IMR-90 (cell line): ENCODE measurements at regions not wholly inside any gene's neighbourhood (a gene's known extent, or its start where the extent isn't known, plus 50 kb on each side); places are given as distances from the start of the nearest gene placed in this dataset.

ENCODE experiments used
- ATAC-seq: fragments of 200-7000 bp; cut with Tn5 transposase; 2 replicates; pipeline ENCODE4 v1.9.1; 2020; ENCODE audit warnings: low read depth, mild to moderate bottlenecking, moderate library complexity
- BruUV-seq: library from RNA; stranded (reverse); fragments of 400-500 nt; replicated peaks from 2 replicates; lab custom pipeline; 2021; lab: Mats Ljungman, UMichigan
- CTCF ChIA-PET: fragments of 300-600 bp; formaldehyde crosslinking; extraction: SDS; loops from one replicate; lab custom pipeline; 2021; ENCODE audit warnings: antibody characterized with exemption; lab: Yijun Ruan, JAX
- POLR2A ChIA-PET: fragments of 300-600 bp; sonication (Branson Sonifier 250); formaldehyde crosslinking; loops from one replicate; lab custom pipeline; 2022; ENCODE audit warnings: antibody characterized with exemption; ENCODE audit not compliant: unreplicated experiment; lab: Charles Lee
- DNase-seq: peaks from one replicate; pipeline ENCODE4 v3.0.0; 2013
- H2AFZ ChIP-seq: replicated peaks from 2 replicates; pipeline ENCODE3; 2013; ENCODE audit warnings: low read length, mild to moderate bottlenecking; ENCODE audit not compliant: poor library complexity
- H2AK5ac ChIP-seq: 2 replicates; pipeline ENCODE4 v1.6.1; 2013; ENCODE audit warnings: low read depth, low read length, inconsistent platforms
- H2AK9ac ChIP-seq: replicated peaks from 2 replicates; pipeline ENCODE3; 2013; ENCODE audit warnings: mild to moderate bottlenecking, low read depth, low read length, moderate library complexity; ENCODE audit not compliant: poor library complexity
- H2BK120ac ChIP-seq: 2 replicates; pipeline ENCODE4 v1.6.1; 2013; ENCODE audit warnings: low read depth, low read length, inconsistent platforms
- H2BK15ac ChIP-seq: 3 replicates; pipeline ENCODE4 v1.6.1; 2013; ENCODE audit warnings: low read depth, low read length, inconsistent platforms
- H2BK20ac ChIP-seq: 2 replicates; pipeline ENCODE4 v1.6.1; 2013; ENCODE audit warnings: low read depth, mild to moderate bottlenecking, inconsistent platforms, low read length, moderate library complexity
- H2BK5ac ChIP-seq: 2 replicates; pipeline ENCODE4 v1.6.1; 2013; ENCODE audit warnings: mild to moderate bottlenecking, low read depth, low read length, inconsistent platforms; ENCODE audit not compliant: poor library complexity, severe bottlenecking
- H3K14ac ChIP-seq: replicated peaks from 2 replicates; pipeline ENCODE4 v1.6.1; 2013; ENCODE audit warnings: low read depth, low read length, inconsistent platforms
- H3K18ac ChIP-seq: 2 replicates; pipeline ENCODE4 v1.6.1; 2013; ENCODE audit warnings: low read depth, low read length, control low read depth
- H3K23ac ChIP-seq: 2 replicates; pipeline ENCODE4 v1.6.1; 2013; ENCODE audit warnings: low read depth, low read length, inconsistent platforms
- H3K27ac ChIP-seq: 2 replicates; pipeline ENCODE4 v1.5.1; 2013; ENCODE audit warnings: mild to moderate bottlenecking, control low read depth, low read length; ENCODE audit not compliant: insufficient read depth
- H3K27me3 ChIP-seq: 2 replicates; pipeline ENCODE4 v1.6.1; 2013; ENCODE audit warnings: low read length; ENCODE audit not compliant: control insufficient read depth, insufficient read depth
- H3K36me3 ChIP-seq: 2 replicates; pipeline ENCODE4 v1.6.1; 2013; ENCODE audit warnings: low read length, mixed read lengths; ENCODE audit not compliant: control insufficient read depth, insufficient read depth
- H3K4ac ChIP-seq: 2 replicates; pipeline ENCODE4 v1.6.1; 2013; ENCODE audit warnings: low read depth, low read length, inconsistent platforms
- H3K4me1 ChIP-seq: 2 replicates; pipeline ENCODE4 v1.6.1; 2013; ENCODE audit warnings: low read length, mixed read lengths; ENCODE audit not compliant: control insufficient read depth, insufficient read depth
- H3K4me2 ChIP-seq: 2 replicates; pipeline ENCODE4 v1.6.1; 2013; ENCODE audit warnings: low read depth, mild to moderate bottlenecking, control low read depth, low read length, moderate library complexity
- H3K4me3 ChIP-seq: 2 replicates; pipeline ENCODE4 v1.5.1; 2013; ENCODE audit warnings: low read depth, mild to moderate bottlenecking, control low read depth, low read length, moderate library complexity; ENCODE audit not compliant: insufficient read depth
- H3K56ac ChIP-seq: 2 replicates; pipeline ENCODE4 v1.6.1; 2013; ENCODE audit warnings: low read length, inconsistent platforms; ENCODE audit not compliant: insufficient read depth; ENCODE audit errors: extremely low read depth
- H3K79me1 ChIP-seq, 2 experiments: 2 replicates each; pipeline ENCODE4 v1.6.1; 2013; ENCODE audit warnings: low read length in 2 of 2, inconsistent platforms in 1 of 2, low read depth in 1 of 2
- H3K9ac ChIP-seq: 2 replicates; pipeline ENCODE4 v1.6.1; 2013; ENCODE audit warnings: low read depth, low read length, control low read depth
- H3K9me1 ChIP-seq: 2 replicates; pipeline ENCODE4 v1.6.1; 2013; ENCODE audit warnings: low read length, inconsistent platforms; ENCODE audit not compliant: insufficient read depth
- H3K9me3 ChIP-seq: 2 replicates; pipeline ENCODE4 v1.6.1; 2013; ENCODE audit warnings: low read length; ENCODE audit not compliant: control insufficient read depth, insufficient read depth
- H4K20me1 ChIP-seq: 2 replicates; pipeline ENCODE4 v1.6.1; 2013; ENCODE audit warnings: low read length, inconsistent platforms; ENCODE audit not compliant: insufficient read depth
- H4K5ac ChIP-seq: 2 replicates; pipeline ENCODE4 v1.6.1; 2013; ENCODE audit warnings: mild to moderate bottlenecking, low read depth, low read length, control low read depth
- H4K8ac ChIP-seq, 2 experiments: 2 replicates each; pipeline ENCODE4 v1.6.1; 2013; ENCODE audit warnings: low read depth in 2 of 2, low read length in 2 of 2, control low read depth in 1 of 2, inconsistent platforms in 1 of 2
- H4K91ac ChIP-seq: 2 replicates; pipeline ENCODE4 v1.6.1; 2013; ENCODE audit warnings: low read depth, low read length, inconsistent platforms; ENCODE audit not compliant: insufficient read depth
- BHLHE40 ChIP-seq: fragments of 150-350 bp; IDR thresholded peaks from 2 replicates; pipeline ENCODE4 v1.6.1; 2016; ENCODE audit warnings: mild to moderate bottlenecking, low read depth, low read length
- CHD1 ChIP-seq: IDR thresholded peaks from 2 replicates; pipeline ENCODE4 v1.6.1; 2012; ENCODE audit warnings: low read depth, low read length, improper control_type of control experiment
- NFE2L2 ChIP-seq: fragments of 150-350 bp; IDR thresholded peaks from 2 replicates; pipeline ENCODE4 v1.6.1; 2016; ENCODE audit warnings: low read depth, mild to moderate bottlenecking, low read length
- WGBS, 2 experiments: methylation state at CpG; one replicate each; pipeline versions ENCODE4 v1.1.5 to v1.1.7; 2013; ENCODE audit warnings: missing lambda C conversion rate in 2 of 2; ENCODE audit not compliant: insufficient read length in 1 of 2; ENCODE audit errors: extremely low coverage in 2 of 2; 5-methylcytosine and 5-hydroxymethylcytosine counted together
- dilution Hi-C: fragments of 300-500 bp; cut with HindIII; formaldehyde crosslinking; loops from one replicate; pipeline ENCODE4 v1.14.3; 2018; ENCODE audit warnings: low sequenced_read_pairs; ENCODE audit not compliant: unreplicated experiment
- in situ Hi-C: fragments of 300-500 bp; cut with MboI; formaldehyde crosslinking; loops from 3 replicates; pipeline ENCODE4 v1.14.3; 2019; ENCODE audit warnings: low sequenced_read_pairs, inconsistent platforms, mixed read lengths
- intact Hi-C: fragments of 100-400 bp; cut with micrococcal nuclease; formaldehyde crosslinking; loops from 2 replicates; pipeline ENCODE4 v1.10.0; 2022
- TF ChIP-seq, protein P1 (sequence below): fragments of 150-350 bp; IDR thresholded peaks from 2 replicates; pipeline ENCODE4 v1.6.1; 2016; ENCODE audit warnings: low read depth, mild to moderate bottlenecking, low read length, moderate library complexity, borderline replicate concordance
- TF ChIP-seq, protein P2 (sequence below): fragments of 150-350 bp; IDR thresholded peaks from 2 replicates; pipeline ENCODE4 v1.6.1; 2017; ENCODE audit warnings: mild to moderate bottlenecking, antibody characterized with exemption, low read length, low read depth

DNA sequence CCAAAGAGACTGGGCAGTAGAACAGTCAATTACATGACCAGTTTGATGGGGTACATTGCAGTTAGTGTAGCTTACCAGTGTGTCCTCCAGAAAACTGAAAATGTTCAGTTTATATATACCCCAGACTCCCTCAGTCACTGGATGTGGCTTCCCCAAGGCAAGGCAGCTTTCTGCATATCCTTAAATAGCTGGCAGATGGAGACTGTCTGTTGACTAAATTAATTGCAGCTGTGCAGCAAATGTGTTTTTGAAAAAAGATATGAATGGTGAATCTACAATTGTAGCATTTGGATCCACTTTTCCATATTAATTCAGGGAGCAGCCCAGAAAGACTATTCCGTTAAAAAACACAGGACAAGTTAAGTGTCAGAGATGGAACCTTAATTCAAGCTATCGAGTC is 565.1 kb upstream of the CCDC179 start:
- Histone ChIP-seq H3K9me3 (no peaks in the 10 kb centered on the region), H4K8ac (0 out of 4 replicates have a peak overlapping the region, but pooled peaks of 1 of the 2 experiments have one; percentile 9), H2BK5ac (no peak overlapping the region), H3K9ac (no peak overlapping the region), H4K91ac (no peak overlapping the region), H3K18ac (no peak overlapping the region), H4K20me1 (no peaks in the 10 kb centered on the region), H3K56ac (no peak overlapping the region), H3K27me3 (no peaks in the 10 kb centered on the region), H3K4me2 (no peak overlapping the region; the same call in 1 of the 2 replicates), H2BK120ac (peak overlapping the region; percentile 10; the same call in 1 of the 2 replicates), H3K4ac (peak overlapping the region; percentile 10; the same call in 1 of the 2 replicates), H3K36me3 (no peaks in the 10 kb centered on the region), H3K4me1 (0 out of 2 replicates have a peak, but pooled peaks cover 1% of the 10 kb centered on the region), H3K27ac (no peak overlapping the region), H2BK15ac (no peak overlapping the region), H2AK5ac (no peak overlapping the region), H3K4me3 (no peak overlapping the region), H2AFZ (no peak overlapping the region), H4K5ac (peak overlapping the region; percentile 48), H3K79me1 (no peaks in the 10 kb centered on the region), H3K23ac (no peak overlapping the region), H2BK20ac (peak overlapping the region; percentile 48; the same call in 1 of the 2 replicates), H2AK9ac (no peak overlapping the region), H3K14ac (peak overlapping the region; percentile 68; the same call in 1 of the 2 replicates), H3K9me1 (no peaks in the 10 kb centered on the region)
- POLR2A ChIA-PET = no interaction called here
- dilution Hi-C loops = no loop called here
- in situ Hi-C loops = no loop called here
- no TSS peak for BruUV-seq
- TF ChIP-seq, protein P1, sequence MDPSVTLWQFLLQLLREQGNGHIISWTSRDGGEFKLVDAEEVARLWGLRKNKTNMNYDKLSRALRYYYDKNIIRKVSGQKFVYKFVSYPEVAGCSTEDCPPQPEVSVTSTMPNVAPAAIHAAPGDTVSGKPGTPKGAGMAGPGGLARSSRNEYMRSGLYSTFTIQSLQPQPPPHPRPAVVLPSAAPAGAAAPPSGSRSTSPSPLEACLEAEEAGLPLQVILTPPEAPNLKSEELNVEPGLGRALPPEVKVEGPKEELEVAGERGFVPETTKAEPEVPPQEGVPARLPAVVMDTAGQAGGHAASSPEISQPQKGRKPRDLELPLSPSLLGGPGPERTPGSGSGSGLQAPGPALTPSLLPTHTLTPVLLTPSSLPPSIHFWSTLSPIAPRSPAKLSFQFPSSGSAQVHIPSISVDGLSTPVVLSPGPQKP = no peak
- TF ChIP-seq CHD1 (no peak), NFE2L2 (no peak), BHLHE40 (no peak)
- TF ChIP-seq, protein P2, sequence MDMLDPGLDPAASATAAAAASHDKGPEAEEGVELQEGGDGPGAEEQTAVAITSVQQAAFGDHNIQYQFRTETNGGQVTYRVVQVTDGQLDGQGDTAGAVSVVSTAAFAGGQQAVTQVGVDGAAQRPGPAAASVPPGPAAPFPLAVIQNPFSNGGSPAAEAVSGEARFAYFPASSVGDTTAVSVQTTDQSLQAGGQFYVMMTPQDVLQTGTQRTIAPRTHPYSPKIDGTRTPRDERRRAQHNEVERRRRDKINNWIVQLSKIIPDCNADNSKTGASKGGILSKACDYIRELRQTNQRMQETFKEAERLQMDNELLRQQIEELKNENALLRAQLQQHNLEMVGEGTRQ = no peak
- DNase-seq (peak; percentile 12), ATAC-seq (no peak; the same call in 1 of the 2 replicates)
- intact Hi-C loops = no loop called here
- CTCF ChIA-PET = no interaction called here
- WGBS, 2 experiments = no CpG with 5 or more reads among the region's 2 CpGs
